Nephron (organoid): ENCODE measurements at regions not wholly inside any gene's neighbourhood (a gene's known extent, or its start where the extent isn't known, plus 50 kb on each side); places are given as distances from the start of the nearest gene placed in this dataset.

ENCODE experiments used
- H3K27ac Mint-ChIP-seq, 3 experiments: 2 replicates each; pipeline ENCODE4 v1.8.0; 2020; ENCODE audit warnings: mixed read lengths in 3 of 3, mild to moderate bottlenecking in 2 of 3, moderate library complexity in 1 of 3
- H3K27me3 Mint-ChIP-seq: 2 replicates; pipeline ENCODE4 v1.8.0; 2021; ENCODE audit warnings: low read depth, mild to moderate bottlenecking, moderate library complexity, mixed read lengths
- H3K36me3 Mint-ChIP-seq: 2 replicates; pipeline ENCODE4 v1.8.0; 2020; ENCODE audit warnings: low read depth, mixed read lengths
- H3K4me1 Mint-ChIP-seq: 2 replicates; pipeline ENCODE4 v1.8.0; 2020; ENCODE audit warnings: mixed read lengths
- H3K4me3 Mint-ChIP-seq, 3 experiments: 2 replicates each; pipeline ENCODE4 v1.8.0; 2020; ENCODE audit warnings: mild to moderate bottlenecking in 3 of 3, mixed read lengths in 3 of 3, moderate library complexity in 2 of 3
- H3K9me3 Mint-ChIP-seq: 2 replicates; pipeline ENCODE4 v1.8.0; 2020; ENCODE audit warnings: mixed read lengths
- CTCF ChIP-seq, 3 experiments: fragments of 200-600 bp; sonication (generic); IDR thresholded peaks; one replicate each; pipeline ENCODE4 v1.5.0; 2021; ENCODE audit warnings: antibody characterized with exemption in 3 of 3; ENCODE audit not compliant: unreplicated experiment in 3 of 3

- no peaks in the 10 kb centered on the region for H3K36me3 Mint-ChIP-seq
- no peak overlapping the region for H3K4me3 Mint-ChIP-seq
- H3K27ac Mint-ChIP-seq = no peak overlapping the region
- H3K27me3 Mint-ChIP-seq = no peaks in the 10 kb centered on the region
- no peaks in the 10 kb centered on the region for H3K4me1 Mint-ChIP-seq
- TF ChIP-seq CTCF (IDR thresholded peaks at IDR 0.05; ENCODE audit: unreplicated experiment in 3 of 3) = no peak
- no peaks in the 10 kb centered on the region for H3K9me3 Mint-ChIP-seq
These were observed 51.3 kb downstream of the KRTAP19-8 start for GRCh38 chr21:30986965-30987364.

- no peak overlapping the region for H3K27ac Mint-ChIP-seq
- no peak overlapping the region for H3K4me3 Mint-ChIP-seq
- no peaks in the 10 kb centered on the region for H3K36me3 Mint-ChIP-seq
- no peak for TF ChIP-seq CTCF (IDR thresholded peaks at IDR 0.05; ENCODE audit: unreplicated experiment in 3 of 3)
- no peaks in the 10 kb centered on the region for H3K4me1 Mint-ChIP-seq
- no peaks in the 10 kb centered on the region for H3K27me3 Mint-ChIP-seq
- no peaks in the 10 kb centered on the region for H3K9me3 Mint-ChIP-seq
These were observed 53.4 kb downstream of the KRTAP19-8 start for GRCh38 chr21:30984889-30985288.

- Mint-ChIP-seq H3K36me3 (no peaks in the 10 kb centered on the region), H3K27me3 (no peaks in the 10 kb centered on the region), H3K4me1 (no peaks in the 10 kb centered on the region), H3K9me3 (no peaks in the 10 kb centered on the region), H3K27ac (no peak overlapping the region), H3K4me3 (no peak overlapping the region)
- no peak for TF ChIP-seq CTCF (IDR thresholded peaks at IDR 0.05; ENCODE audit: unreplicated experiment in 3 of 3)
These were observed 56.9 kb downstream of the KRTAP19-8 start for GRCh38 chr21:30981403-30981802.

- TF ChIP-seq CTCF (IDR thresholded peaks at IDR 0.05; ENCODE audit: unreplicated experiment in 3 of 3) = no peak
- H3K27ac Mint-ChIP-seq = no peak overlapping the region
- H3K4me3 Mint-ChIP-seq = no peak overlapping the region
- H3K9me3 Mint-ChIP-seq = no peaks in the 10 kb centered on the region
- H3K4me1 Mint-ChIP-seq = no peaks in the 10 kb centered on the region
- H3K36me3 Mint-ChIP-seq = no peaks in the 10 kb centered on the region
- H3K27me3 Mint-ChIP-seq = no peaks in the 10 kb centered on the region
These were observed 59.2 kb downstream of the KRTAP19-8 start for GRCh38 chr21:30979054-30979453.

- H3K36me3 Mint-ChIP-seq = no peaks in the 10 kb centered on the region
- TF ChIP-seq CTCF (IDR thresholded peaks at IDR 0.05; ENCODE audit: unreplicated experiment in 3 of 3) = no peak
- H3K27me3 Mint-ChIP-seq = no peaks in the 10 kb centered on the region
- no peaks in the 10 kb centered on the region for H3K9me3 Mint-ChIP-seq
- no peak overlapping the region for H3K4me3 Mint-ChIP-seq
- no peak overlapping the region for H3K27ac Mint-ChIP-seq
- H3K4me1 Mint-ChIP-seq = no peaks in the 10 kb centered on the region
These were observed 74.0 kb downstream of the KRTAP19-8 start for GRCh38 chr21:30964283-30964682.

GRCh38 chr21:30963502-30963901 is 74.8 kb downstream of the KRTAP19-8 start:
- no peaks in the 10 kb centered on the region for H3K27me3 Mint-ChIP-seq
- H3K9me3 Mint-ChIP-seq = no peaks in the 10 kb centered on the region
- H3K27ac Mint-ChIP-seq = no peak overlapping the region
- H3K4me3 Mint-ChIP-seq = no peak overlapping the region
- no peaks in the 10 kb centered on the region for H3K36me3 Mint-ChIP-seq
- H3K4me1 Mint-ChIP-seq = peaks cover 5% of the 10 kb centered on the region
- TF ChIP-seq CTCF (IDR thresholded peaks at IDR 0.05; ENCODE audit: unreplicated experiment in 3 of 3) = no peak
